Lower leg skin (tissue), 4 donors: ENCODE measurements at regions not wholly inside any gene's neighbourhood (a gene's known extent, or its start where the extent isn't known, plus 50 kb on each side); places are given as distances from the start of the nearest gene placed in this dataset.

ENCODE experiments used
- DNase-seq, 2 donors: peaks; one replicate each; pipeline ENCODE4 v3.0.0-alpha.2; 2019; ENCODE audit warnings: low spot score in 2 of 2
- H3K4me3 ChIP-seq: fragments of 200-600 bp; sonication (generic); 2 replicates; pipeline ENCODE4 v1.5.1; 2017; ENCODE audit warnings: mild to moderate bottlenecking, low read depth; ENCODE audit not compliant: poor library complexity, severe bottlenecking
- CTCF ChIP-seq, 3 donors: fragments of 450-650 bp; IDR thresholded peaks; one replicate each; pipeline ENCODE4 v1.5.1; 2016; ENCODE audit warnings: antibody characterized with exemption in 3 of 3, mild to moderate bottlenecking in 3 of 3, moderate library complexity in 2 of 3
- POLR2A ChIP-seq, 2 donors: fragments of 450-650 bp; IDR thresholded peaks; one replicate each; pipeline ENCODE4 v1.6.1; 2016 to 2017; ENCODE audit warnings: antibody characterized with exemption in 2 of 2, mild to moderate bottlenecking in 1 of 2, moderate library complexity in 1 of 2
- WGBS, 2 donors: methylation state at CpG; one replicate each; pipeline ENCODE4 v1.1.5; 2018; 5-methylcytosine and 5-hydroxymethylcytosine counted together
- intact Hi-C: fragments of 100-400 bp; cut with DNase I; formaldehyde crosslinking; loops from one replicate; pipeline ENCODE4 v1.15.0; 2023; ENCODE audit warnings: low total_unique reads

GRCh38 chr3:162168715-162169114, 672.1 kb downstream of the OTOL1 start:
- 60 to 73% methylated on average over 2 of the region's 2 CpGs for WGBS, 2 donors
- intact Hi-C loops: no loop called here
- TF ChIP-seq CTCF (IDR thresholded peaks at IDR 0.05) (no peak), POLR2A (IDR thresholded peaks at IDR 0.05) (no peak)
- H3K4me3 ChIP-seq: no peak overlapping the region
- no peak for DNase-seq

GRCh38 chr3:162170581-162170980, 674.0 kb downstream of the OTOL1 start:
- H3K4me3 ChIP-seq: no peak overlapping the region
- intact Hi-C loops: no loop called here
- DNase-seq: no peak
- no peak for TF ChIP-seq POLR2A (IDR thresholded peaks at IDR 0.05)
- TF ChIP-seq CTCF (IDR thresholded peaks at IDR 0.05): no peak
- 67% methylated on average over 1 of the region's 1 CpG for WGBS, 2 donors

GRCh38 chr3:162171970-162172369, 675.4 kb downstream of the OTOL1 start:
- intact Hi-C loops: no loop called here
- no peak for TF ChIP-seq CTCF (IDR thresholded peaks at IDR 0.05)
- TF ChIP-seq POLR2A (IDR thresholded peaks at IDR 0.05): no peak
- no peak overlapping the region for H3K4me3 ChIP-seq
- DNase-seq: no peak
- 71 to 77% methylated on average over 1 of the region's 1 CpG for WGBS, 2 donors

GRCh38 chr3:162175145-162175544, 678.5 kb downstream of the OTOL1 start:
- intact Hi-C loops: no loop called here
- H3K4me3 ChIP-seq: no peak overlapping the region
- DNase-seq: no peak
- 80 to 88% methylated on average over 4 of the region's 4 CpGs for WGBS, 2 donors
- no peak for TF ChIP-seq POLR2A (IDR thresholded peaks at IDR 0.05)
- TF ChIP-seq CTCF (IDR thresholded peaks at IDR 0.05): no peak

- intact Hi-C loops: no loop called here
- TF ChIP-seq POLR2A (IDR thresholded peaks at IDR 0.05): no peak
- no peak for TF ChIP-seq CTCF (IDR thresholded peaks at IDR 0.05)
- WGBS, 2 donors: 52 to 57% methylated on average over 3 of the region's 3 CpGs
- H3K4me3 ChIP-seq: no peak overlapping the region
- no peak for DNase-seq
Observed at GRCh38 chr3:162175878-162176277, 679.3 kb downstream of the OTOL1 start.

GRCh38 chr3:162183440-162183839, 686.8 kb downstream of the OTOL1 start:
- intact Hi-C loops: no loop called here
- TF ChIP-seq POLR2A (IDR thresholded peaks at IDR 0.05): no peak
- TF ChIP-seq CTCF (IDR thresholded peaks at IDR 0.05): no peak
- 98 to 100% methylated on average over 1 of the region's 1 CpG for WGBS, 2 donors
- no peak for DNase-seq
- no peak overlapping the region for H3K4me3 ChIP-seq
